GM18519 (cell line): ENCODE measurements at regions not wholly inside any gene's neighbourhood (a gene's known extent, or its start where the extent isn't known, plus 50 kb on each side); places are given as distances from the start of the nearest gene placed in this dataset.

ENCODE experiments used
- ATAC-seq: cut with Tn5 transposase; IDR thresholded peaks from one replicate; pipeline ENCODE4 v1.9.1; 2021; ENCODE audit warnings: mild to moderate bottlenecking, moderate library complexity; ENCODE audit not compliant: unreplicated experiment, low FRiP score

DNA sequence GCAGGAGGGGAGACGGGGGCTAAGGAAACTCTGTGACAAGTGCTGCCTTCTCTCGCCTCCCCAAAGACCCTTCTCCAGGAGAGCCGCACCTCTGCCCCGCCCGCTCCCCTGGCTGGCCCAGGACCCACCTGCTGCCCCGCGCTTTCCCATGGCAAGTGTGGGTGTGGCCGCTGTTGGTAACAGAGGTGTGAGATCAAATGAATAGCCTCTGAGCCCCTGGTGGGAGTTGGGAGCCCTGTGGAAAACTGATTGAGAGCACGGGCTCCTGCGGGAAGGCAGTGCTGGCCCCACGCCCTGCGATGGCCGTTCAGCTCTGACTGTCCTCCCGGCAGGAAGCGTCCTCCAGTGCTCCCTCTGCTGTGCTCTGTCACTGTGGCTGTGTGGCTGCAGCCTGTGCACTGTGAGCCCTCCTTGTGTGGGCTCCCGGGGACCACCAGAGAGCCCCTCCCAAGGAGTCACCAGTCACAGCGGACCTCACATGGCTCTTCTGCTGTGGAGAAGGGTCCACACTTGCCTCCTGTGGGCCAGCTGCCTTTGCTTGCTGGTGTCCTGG lies 1275.9 kb downstream of the BRD1 start:
- ATAC-seq, result no peak

DNA sequence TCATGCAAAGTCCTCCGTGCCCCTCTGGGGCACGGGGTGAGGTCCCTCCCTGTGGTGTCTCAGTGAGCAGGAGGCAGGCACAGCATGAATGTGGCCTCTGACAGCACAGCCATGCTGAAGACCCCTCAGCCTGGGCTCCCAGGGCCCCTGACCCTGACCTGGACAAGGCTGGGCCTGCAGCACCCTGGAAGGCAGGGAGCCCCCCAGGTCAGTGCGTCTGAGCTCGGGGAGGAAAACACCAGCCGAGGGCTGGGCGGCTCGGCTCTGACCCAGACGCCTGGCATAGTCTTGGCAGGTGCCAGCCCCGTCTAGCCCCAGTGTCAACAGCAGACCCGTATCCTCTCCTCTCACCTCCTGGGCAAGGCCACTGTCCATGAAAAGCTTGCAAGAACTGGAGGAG lies 1276.6 kb downstream of the BRD1 start:
- no peak for ATAC-seq

DNA sequence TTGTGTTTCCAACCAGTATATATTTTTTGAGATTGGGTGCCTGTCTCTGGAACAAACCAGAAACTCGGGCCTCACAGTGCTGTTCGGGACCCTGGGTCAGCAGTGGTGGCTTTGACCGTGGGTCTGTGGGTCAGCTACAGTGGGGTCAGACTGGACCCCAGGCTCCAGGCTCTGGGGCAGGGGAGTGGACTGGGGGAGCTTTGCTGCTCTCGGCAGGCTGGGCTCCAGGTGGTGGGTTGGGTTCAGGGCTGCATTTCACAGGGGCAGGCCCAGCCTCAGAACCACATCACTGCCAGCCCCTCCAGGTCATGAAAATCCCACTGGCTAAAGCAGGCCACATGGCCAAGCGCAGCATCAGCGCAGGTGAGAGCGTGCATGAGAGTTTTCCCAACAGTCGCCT lies 1279.3 kb downstream of the BRD1 start:
- no peak for ATAC-seq

DNA sequence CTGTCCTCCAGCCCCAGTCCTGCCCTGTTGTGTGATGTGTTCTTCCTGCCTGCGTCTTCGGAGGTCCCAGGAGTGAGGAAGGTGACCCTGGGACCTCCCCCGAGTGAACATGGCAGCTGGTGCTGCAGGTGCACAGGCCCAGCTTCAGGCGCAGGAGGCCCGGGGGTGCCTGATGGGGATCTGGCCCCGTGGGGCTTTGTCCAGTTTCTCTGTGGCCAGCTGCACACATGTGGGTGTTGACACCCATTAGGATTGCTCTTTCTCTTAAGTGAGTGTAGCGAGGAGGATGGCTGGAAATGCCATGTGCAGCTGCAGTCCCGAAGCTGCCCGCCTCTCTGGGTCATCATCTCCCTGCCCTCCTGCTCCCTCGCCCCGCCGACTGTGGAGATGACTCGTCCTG lies 1279.7 kb downstream of the BRD1 start:
- no peak for ATAC-seq

- no peak for ATAC-seq
Measured at GRCh38 chr22:48546653-48547424, 1280.8 kb downstream of the BRD1 start.

DNA sequence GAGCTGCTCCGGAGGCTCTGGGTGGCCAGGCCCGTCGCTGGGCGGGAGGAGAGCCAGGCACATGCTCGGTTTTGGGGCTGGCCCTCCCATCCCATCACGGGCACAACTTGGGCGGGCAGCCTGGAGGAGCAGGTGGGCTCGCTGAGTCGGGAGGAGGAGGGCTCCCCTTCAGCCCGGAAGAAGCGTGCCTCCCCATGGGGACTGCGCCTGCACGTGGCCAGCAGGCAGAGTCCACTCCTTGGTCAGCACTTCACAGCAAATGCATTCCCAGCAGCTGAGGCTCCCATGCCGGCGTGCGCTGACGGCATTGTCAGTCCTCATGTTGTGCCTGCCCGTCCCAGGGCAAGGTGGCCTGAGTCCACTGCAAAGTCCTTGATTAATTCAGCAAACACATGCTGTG lies 1281.7 kb downstream of the BRD1 start:
- ATAC-seq, result no peak

- no peak for ATAC-seq
Measured at GRCh38 chr22:48541401-48542098, 1286.1 kb downstream of the BRD1 start.

DNA sequence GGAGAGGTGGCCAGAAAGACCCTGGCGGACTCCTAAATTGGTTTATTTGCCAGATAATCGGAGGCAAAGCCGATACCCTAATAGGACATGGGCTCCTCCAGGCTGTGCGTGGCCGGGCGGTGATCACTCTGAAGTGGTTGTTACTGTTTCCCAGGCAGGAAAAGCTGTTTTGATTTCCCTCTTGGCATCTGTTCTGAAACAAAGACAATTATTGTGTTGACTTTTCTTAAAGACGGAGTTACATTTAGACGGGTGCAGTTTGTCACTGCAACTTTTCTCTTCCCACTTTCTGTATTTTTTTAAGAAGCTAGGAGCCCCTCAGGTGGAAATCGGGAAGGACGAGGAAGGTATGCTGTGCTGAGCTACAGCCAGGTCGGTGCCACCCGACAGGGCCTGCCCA lies 1288.4 kb downstream of the BRD1 start:
- ATAC-seq, result no peak

DNA sequence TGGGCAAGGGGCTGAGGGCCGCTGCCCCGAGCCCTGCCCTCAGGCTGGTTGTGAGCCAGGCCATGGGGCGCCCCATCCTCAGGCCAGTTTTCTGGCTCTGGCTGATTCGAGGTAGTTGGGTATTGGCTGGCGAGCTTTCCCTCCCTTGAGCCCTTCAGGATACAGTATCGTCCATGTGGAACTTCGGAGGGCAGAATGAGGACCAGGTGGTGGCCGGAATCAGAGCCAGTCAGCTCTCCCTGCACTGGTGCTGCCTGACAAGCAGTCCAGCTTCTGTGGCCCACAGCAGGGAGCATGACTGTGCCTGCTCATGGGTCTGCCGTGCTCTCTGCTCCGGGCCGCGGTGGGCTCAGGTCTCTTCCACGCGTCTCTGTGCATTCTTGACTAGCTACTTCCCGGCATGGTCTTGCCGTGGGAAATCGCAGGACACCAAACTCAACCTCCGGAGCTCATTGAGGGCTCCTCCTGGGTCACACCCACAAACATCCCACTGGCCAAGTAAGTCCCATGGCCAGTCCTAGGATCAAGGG lies 1289.3 kb downstream of the BRD1 start:
- ATAC-seq, result no peak

GRCh38 chr22:48537343-48537680 lies 1290.4 kb downstream of the BRD1 start:
- no peak for ATAC-seq

- no peak for ATAC-seq
Measured at GRCh38 chr22:48536541-48537342, 1290.9 kb downstream of the BRD1 start.

DNA sequence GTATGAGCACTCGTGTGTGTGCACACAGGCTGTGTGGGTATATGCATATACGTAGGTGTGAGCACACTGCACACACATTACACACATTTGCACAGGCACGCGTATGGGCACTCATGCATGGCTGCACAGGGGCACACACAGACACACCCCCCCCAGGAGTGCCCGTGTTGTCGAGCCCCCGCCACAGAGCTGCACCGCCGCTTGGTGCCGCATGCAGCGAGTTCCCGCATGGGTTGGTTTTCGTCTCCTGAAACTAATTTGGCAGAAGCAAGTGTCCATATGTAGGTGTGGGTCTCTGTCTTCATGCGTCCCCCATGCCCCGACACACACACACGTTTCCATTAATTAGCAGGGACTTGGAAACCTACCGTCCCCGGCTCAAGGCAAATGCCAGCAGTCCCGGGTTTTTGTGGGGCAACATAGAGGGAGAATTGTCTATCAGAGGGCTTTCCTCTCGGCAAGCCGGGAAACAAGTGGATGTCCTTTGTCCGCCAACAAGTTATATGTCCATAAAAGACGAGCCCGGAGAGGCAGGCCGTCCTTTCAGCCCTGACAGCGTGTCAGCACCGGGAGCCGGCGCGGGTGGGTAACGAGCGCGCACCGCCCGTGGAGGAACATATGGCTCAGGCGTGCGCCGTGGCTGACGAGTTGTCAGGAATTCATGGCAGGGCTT lies 1291.7 kb downstream of the BRD1 start:
- ATAC-seq, result no peak

DNA sequence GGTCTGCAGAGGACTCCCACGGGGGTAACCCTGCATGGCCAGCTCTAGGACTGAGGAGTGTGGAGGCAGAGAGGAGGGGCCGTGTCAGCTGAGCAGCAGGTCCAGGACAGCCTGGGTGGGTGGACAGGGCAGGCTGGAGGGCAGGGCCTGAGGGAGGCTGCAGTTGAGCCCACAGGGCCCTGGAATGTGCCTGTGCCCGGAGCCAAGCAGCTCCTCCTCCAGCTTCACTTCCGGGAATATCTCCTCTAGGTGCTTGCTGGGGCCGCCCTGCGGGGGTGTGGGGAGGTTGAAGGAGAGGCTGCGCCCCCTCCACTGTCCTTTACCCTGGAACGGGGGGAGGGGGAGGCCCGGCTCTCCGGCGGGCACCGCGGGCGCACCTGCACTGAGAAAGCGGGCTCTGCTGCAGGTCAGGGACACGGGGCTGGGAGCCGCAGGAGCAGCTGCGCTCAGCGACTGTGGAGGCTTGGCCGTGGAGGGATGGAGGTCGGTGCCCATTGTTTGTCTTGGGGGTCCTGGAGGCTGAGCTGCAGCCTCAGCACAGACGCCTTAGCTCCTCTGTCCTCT lies 1293.2 kb downstream of the BRD1 start:
- no peak for ATAC-seq

DNA sequence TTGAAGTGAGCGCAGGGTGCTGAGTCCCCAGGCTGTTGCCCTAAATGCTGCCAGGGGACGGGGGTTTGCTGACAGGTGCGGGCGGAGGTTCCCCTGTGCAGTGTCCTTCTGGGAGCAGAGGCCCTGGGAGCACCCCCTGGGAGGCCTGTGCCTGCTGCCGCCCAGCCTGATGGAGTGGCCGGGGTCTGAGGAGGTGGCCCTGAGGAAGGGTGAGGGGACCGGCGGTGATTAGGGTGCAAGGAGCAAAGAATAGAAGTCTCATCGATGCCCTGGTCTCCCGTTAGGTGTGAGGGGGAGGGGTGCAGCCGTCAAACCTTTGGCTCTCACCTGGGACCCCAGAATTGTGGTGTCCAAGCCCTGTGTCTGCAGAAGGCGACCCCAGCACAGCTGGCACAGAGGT lies 1294.7 kb downstream of the BRD1 start:
- no peak for ATAC-seq

- ATAC-seq, result no peak
Measured at GRCh38 chr22:48531761-48532435, 1295.8 kb downstream of the BRD1 start.

DNA sequence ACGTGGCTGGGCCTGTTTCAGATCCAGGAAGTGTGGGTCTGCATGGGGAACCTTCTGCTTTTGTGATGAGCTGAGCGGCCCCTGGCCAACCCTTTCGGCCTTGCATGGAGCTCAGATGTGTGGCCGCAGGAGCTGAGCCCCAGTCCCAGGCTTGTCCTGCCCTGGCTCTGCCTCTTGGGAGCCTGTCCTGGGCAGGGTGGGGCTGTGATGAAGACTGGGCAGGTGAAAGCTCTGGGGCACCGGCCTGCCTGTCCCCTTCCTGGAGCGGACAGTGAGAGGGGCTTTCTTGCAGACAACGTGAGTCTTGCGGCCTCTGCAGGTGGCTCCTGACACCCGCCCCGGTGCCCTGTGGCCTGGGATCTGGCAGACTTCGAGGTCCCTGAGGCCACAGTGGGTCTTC lies 1296.6 kb downstream of the BRD1 start:
- ATAC-seq, result no peak

DNA sequence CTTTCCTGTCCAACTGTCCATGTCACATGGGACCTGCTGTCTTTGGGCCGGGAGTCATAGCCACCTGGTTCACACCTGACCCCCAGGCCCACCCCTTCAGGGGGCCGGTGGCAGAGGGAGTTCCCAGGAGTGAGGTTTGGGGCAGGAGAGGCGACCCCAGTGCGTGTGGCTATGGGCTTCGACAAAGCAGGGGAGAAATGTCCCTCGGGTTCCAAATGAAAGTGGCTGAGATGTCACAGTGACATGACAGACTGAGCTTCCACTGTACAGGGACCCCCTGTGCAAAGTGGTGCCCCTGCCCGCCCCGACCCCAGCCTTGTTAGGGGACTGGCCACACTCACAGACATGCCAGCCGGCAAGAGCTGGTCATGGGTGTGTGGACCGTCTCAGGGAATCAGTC lies 1297.0 kb downstream of the BRD1 start:
- no peak for ATAC-seq

DNA sequence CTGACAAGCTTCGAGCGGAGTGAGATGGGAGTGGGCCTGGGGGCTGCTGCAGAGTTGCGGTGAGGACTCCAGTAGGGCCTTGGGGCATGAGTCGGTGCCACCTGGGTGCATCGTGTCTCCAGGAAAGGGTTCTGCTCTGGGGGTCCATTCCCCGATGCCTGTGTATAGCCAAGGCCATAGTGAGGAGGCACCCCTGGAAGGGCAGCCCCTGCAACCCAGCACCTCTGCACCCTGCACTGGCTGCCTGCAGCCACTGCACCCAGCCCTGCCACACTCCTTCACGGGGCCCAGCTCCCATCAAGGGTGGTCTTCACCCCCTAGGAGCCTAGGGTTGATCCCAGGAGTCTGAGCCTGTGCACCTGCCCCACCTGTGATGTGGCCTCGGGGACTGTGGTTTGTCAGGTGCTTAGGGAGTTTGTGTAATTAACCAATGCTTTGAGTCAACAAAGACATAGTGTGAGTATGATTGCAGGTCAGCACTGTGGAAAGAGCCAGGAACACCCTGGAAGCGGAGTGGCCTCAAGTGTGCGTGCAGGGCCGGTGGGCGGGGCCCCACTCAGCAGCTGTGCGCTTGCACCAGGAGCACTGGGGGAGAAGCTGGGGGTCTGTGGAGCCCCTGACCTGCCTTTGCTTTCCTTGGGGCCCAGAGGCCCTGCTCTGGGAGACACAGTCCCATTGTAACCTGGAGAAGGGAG lies 1299.3 kb downstream of the BRD1 start:
- no peak for ATAC-seq

DNA sequence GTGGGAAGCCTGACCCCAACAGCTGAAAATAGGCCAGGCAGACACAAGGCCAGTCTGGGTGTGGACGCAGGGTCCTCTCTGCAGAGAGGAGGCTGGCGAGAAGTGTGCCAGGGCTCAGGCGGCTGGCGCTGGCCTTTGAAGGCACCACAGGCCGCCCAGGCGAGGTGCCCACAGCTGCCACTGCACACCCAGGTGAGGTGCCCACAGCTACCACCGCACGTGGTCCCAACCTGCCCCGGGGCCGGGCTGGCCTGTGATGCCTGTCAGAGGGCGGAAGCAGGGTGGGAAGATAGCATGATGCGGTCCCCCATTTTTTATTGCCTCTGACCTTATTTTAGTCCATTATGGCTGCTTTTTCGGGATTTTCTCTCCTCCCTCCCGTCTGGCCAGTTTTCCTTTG lies 1303.9 kb downstream of the BRD1 start:
- no peak for ATAC-seq
